ENCODE measurements at regions not wholly inside any gene's neighbourhood (a gene's known extent, or its start where the extent isn't known, plus 50 kb on each side); places are given as distances from the start of the nearest gene placed in this dataset.

DNA sequence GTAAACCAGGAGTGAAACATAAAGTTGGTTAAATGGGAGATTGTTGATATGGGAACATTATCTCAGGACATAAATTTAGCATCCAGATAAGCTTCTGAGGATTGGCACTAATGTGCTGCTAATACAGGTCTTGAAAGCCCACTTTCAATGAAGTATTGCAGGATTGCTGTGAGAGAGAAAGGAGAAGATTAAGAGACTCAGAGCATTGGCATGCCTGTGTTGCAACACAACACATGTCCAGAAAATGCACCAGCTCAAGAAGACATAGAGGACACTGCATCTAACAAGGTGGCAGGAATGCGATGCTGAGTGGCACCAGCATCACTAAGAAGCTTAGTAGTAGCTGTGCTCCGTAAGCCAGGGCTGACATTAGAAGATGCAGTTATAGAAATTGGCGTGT is 728.9 kb downstream of the SUCLG1 start:
- no peak for DNase-seq (ENCODE audit: low spot score)
- no peak overlapping the region for H3K27ac ChIP-seq
- TF ChIP-seq, protein P1, sequence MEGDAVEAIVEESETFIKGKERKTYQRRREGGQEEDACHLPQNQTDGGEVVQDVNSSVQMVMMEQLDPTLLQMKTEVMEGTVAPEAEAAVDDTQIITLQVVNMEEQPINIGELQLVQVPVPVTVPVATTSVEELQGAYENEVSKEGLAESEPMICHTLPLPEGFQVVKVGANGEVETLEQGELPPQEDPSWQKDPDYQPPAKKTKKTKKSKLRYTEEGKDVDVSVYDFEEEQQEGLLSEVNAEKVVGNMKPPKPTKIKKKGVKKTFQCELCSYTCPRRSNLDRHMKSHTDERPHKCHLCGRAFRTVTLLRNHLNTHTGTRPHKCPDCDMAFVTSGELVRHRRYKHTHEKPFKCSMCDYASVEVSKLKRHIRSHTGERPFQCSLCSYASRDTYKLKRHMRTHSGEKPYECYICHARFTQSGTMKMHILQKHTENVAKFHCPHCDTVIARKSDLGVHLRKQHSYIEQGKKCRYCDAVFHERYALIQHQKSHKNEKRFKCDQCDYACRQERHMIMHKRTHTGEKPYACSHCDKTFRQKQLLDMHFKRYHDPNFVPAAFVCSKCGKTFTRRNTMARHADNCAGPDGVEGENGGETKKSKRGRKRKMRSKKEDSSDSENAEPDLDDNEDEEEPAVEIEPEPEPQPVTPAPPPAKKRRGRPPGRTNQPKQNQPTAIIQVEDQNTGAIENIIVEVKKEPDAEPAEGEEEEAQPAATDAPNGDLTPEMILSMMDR (IDR thresholded peaks at IDR 0.05), result no peak

DNA sequence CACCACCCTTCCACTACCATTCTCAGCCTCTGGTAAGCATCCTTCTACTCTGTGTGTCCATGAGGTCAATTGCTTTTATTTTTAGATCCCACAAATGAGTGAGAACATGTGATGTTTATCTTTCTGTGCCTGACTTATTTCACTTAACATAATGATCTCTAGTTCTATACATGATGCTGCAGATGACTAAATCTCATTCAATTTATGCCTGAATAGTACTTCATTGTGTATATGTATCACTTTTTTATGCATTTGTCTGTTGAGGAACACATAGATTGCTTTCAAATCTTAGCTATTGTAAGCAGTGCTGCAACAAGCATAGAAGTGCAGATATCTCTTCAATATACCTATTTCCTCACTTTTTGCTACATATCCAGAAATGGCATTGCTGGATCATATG is 733.3 kb downstream of the SUCLG1 start:
- no peak for DNase-seq (ENCODE audit: low spot score)
- TF ChIP-seq, protein P1 (IDR thresholded peaks at IDR 0.05), result no peak
- Histone ChIP-seq H3K27ac (no peak overlapping the region), H3K4me3 (no peak overlapping the region)

More for the DNA sequence above, 728.9 kb downstream of the SUCLG1 start:
- no peak overlapping the region for H3K4me3 ChIP-seq

DNA sequence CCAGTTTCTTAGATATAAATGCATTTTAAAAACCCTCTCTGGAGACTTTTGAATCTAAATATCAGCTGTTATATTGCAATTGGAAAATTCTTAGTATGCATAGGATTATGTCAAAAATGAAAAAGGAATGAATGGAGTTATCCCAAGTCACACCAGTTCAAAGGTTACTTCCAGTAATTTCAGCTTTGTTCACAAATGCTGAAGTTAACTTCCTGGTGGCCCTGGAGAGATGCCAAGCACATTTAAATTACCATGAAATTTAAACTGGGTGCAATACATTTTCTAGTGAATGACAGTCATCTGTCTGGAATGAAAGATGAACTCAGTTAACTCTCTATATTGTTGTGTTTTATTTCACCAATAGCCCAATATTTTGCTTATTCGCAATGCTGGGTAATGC is 753.9 kb downstream of the SUCLG1 start:
- TF ChIP-seq, protein P1 (IDR thresholded peaks at IDR 0.05), result no peak
- Histone ChIP-seq H3K27ac (no peak overlapping the region), H3K4me3 (no peak overlapping the region)
- no peak for DNase-seq (ENCODE audit: low spot score)

DNA sequence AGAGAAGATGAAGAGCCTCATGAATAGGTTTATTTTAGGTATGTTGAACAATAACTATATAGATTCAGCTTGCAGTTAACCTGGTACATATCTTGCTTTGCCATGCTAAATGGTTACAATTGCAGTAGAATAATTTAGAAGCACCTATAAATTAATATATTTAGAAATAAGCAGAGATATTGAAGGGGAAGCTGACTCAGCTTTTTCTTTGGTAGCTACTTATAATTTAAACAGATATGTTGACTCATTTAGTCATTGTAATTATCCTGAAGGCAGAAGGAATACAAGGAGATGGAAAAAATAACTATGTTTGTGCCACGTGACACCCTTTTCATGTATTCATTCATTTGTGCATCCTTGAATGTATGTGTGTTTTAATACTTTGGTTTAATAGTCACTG is 755.5 kb downstream of the SUCLG1 start:
- TF ChIP-seq, protein P1 (IDR thresholded peaks at IDR 0.05), result no peak
- Histone ChIP-seq H3K4me3 (no peak overlapping the region), H3K27ac (no peak overlapping the region)
- no peak for DNase-seq (ENCODE audit: low spot score)

DNA sequence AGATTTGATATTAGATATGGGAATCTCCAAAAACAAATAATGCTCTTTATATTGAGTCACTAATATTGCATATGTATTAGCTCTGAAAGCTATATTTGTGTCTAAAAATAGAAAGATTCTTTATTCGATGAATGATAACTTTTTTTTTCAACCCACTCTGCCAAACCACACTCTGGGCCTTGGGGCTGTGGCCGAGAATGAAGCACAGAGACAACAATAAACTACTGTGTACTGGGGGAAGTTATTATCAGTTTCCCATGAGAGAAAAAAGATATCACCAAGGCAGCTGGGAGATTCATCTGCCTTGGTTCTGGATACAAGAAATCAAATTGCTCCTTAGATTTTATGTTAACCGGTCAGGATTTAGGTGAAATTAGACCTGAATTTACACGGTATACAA is 762.2 kb downstream of the SUCLG1 start:
- Histone ChIP-seq H3K4me3 (no peak overlapping the region), H3K27ac (no peak overlapping the region)
- TF ChIP-seq, protein P1 (IDR thresholded peaks at IDR 0.05), result no peak
- no peak for DNase-seq (ENCODE audit: low spot score)

DNA sequence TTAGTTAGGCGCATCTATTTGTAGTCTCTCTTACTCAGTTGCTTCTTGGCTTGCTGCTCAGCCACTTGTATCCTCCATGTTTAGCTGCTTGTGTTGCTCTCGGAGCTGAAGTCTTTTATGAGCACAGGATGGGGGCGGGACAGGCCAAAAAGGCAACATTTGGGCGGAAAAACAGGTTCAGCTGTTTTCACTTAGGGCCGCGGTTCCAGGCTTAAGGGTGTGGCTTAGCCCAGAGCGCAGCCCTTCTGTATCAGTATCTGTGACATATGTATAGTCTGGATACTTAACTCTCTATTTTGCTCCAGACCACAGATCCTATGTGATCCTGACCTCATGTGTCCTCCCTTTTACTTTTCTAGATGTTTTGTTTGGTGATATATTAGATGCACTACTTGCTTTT is 763.5 kb downstream of the SUCLG1 start:
- no peak overlapping the region for H3K4me3 ChIP-seq
- no peak overlapping the region for H3K27ac ChIP-seq
- no peak for DNase-seq (ENCODE audit: low spot score)
- TF ChIP-seq, protein P1 (IDR thresholded peaks at IDR 0.05), result no peak

DNA sequence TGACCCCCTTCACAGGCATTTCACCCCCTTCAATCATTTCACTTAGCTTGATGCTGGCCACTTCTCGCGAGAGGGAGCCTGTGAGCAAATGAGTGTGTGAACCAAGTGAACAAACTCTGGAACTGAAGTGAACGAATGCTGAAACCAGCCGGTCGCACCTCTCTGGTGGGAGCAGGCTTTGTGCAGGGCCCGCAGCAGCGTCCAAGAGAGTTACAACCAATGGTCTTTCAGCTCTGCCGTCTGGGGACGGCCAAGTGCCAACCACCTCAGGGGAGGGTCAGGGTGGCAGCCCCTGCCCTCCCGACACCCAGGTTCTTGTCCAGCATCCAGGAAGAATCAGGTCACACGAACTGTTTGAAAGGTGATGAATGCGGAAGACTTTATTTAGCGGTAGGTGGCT is 764.0 kb downstream of the SUCLG1 start:
- Histone ChIP-seq H3K27ac (no peak overlapping the region), H3K4me3 (no peak overlapping the region)
- no peak for DNase-seq (ENCODE audit: low spot score)
- TF ChIP-seq, protein P1 (IDR thresholded peaks at IDR 0.05), result no peak

Data from coronary artery (tissue), 2 donors.